Fibroblast of skin of left quadriceps (primary cell): ENCODE measurements at regions not wholly inside any gene's neighbourhood (a gene's known extent, or its start where the extent isn't known, plus 50 kb on each side); places are given as distances from the start of the nearest gene placed in this dataset.

ENCODE experiments used
- DNase-seq, 2 experiments: peaks; one replicate each; pipeline ENCODE4 v3.0.0-alpha.2; 2013; ENCODE audit warnings: low read depth in 2 of 2

DNA sequence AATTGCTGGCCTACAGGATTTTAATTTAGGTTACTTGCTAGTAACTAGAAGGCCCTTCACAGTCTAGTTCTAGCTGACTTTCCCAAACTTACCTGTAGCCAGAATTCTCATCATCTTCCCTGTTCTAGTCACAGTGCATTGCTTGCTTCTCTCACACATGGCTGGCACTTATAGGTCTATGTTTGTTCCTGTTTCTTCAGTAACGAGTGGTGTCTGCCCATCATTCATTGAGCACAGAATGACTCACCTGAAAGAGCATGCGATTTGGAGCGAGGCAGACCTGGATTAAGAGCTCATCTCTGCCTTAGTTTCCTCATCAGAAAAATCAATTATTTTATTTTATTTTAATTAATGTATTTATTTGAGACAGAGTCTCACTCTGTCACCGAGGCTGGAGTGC, 201.7 kb upstream of the ANK2 start:
- no peak for DNase-seq

DNA sequence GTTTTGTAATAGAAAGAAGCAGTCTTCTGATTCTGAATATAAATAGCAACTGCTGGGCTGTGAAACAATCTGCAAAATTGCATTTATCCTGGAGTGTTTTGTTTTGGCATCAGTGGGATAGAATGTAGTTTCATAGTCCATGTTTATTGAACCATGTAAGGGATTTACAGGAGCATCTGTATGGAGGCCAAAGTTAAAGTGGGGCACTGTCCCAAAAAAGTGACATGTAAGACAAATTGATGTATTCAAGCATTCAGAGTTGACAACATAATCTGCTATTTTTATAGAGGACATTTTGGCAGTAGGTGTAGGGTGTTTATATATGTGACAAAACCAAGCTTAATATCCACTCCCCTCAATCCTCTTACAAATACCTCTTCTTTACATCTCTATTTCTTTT, 200.5 kb upstream of the ANK2 start:
- no peak for DNase-seq

DNA sequence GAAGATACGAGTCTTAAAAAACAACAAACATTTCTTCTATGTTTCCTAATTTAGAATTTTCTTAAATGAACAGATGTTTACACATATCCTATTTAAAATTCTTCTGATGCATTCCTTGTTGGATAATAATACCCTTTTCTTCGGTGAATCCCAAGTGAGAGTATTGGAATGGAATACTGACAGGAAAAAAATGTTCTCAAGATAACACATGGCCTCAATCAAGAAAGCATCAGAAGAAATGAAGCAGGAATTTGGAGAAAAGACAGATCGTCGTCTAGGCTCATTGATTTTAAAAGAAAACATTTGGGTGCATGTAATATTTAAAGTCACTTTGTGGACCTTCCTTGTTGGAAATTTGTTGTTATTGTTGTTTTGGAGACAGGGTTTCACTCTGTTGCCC, 196.9 kb upstream of the ANK2 start:
- DNase-seq: no peak

DNA sequence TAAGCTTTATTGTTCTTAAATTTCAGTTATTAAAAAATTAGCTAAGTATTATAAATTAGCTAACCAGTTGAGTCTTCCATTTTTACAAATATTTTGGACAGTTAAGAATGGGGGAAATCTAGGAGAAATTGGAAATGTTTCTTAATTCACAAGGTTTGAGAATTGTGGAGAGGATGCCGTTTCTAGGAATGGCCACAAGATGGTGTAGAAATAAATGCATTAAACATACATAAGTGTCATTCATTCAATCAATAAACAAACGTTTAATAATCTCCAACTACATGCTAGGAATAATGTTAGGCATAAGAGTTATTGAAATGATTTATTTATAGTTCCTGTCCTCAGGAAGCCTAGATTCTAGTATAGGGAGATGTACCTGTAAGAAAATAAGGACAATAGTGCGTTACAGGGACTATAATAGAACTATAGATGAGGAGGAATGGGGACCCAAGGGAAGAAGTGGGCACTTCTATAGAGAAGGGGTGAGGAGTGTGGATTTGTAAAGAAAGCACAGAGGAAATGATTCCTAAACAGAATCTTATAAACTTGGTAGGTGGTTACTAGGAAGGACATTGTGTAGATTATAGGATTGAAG, 195.7 kb upstream of the ANK2 start:
- no peak for DNase-seq

DNA sequence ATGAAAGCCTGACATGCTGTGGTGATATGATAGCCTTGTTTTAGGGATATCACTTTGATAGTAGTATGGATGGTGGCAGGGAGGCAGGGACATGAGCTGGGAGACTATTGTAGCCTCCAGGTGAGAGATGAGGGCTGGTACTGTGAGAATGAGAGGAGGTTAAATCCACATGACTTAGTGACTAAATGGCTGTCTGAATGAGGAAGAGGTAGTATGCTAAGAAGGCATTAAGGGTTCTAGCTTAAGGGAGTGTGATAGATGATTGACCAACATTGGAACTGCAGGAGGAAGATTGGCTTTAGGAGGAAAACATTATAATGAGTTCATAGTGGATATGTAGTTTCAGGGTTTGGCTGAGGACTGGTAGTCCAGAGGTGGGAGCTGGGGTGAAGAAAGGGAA, 195.0 kb upstream of the ANK2 start:
- DNase-seq: no peak

DNA sequence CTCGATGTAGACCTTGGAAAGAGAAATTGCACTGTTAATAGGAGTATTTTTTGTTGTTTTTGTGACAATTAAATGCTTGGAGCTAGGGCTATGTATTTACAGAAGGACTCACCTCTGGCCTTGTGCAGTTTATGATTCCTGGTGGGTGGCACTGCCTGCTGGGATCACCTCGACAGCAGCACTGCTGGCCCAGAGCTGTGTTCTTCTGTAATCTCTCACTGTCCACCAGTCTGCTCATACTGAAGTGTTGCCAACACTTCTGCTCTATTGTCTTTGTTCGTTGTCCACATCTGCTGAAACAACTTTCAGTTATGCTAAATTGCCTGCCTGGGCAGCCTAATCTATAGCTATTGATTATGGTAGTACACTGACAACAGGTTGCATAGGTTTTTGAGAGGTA, 194.4 kb upstream of the ANK2 start:
- no peak for DNase-seq

DNA sequence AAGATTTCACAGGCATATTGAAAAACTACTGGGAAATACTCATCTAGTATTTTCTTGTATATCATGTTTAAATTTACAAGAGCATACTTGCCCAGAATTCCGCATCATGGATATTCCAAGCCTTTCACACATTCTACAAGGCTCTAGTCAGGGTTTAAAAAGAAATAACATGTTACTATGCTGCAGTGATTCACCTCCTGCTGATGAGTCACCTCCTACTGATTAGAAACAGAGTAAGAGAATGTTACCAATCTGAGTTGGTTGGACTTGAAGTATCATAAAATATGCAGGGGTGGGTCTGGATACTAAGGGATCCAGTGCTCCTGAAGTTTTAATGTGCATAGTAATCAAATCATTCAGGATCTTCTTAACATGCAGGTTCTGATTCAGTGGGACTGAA, 192.0 kb upstream of the ANK2 start:
- DNase-seq: peak; percentile 92

DNA sequence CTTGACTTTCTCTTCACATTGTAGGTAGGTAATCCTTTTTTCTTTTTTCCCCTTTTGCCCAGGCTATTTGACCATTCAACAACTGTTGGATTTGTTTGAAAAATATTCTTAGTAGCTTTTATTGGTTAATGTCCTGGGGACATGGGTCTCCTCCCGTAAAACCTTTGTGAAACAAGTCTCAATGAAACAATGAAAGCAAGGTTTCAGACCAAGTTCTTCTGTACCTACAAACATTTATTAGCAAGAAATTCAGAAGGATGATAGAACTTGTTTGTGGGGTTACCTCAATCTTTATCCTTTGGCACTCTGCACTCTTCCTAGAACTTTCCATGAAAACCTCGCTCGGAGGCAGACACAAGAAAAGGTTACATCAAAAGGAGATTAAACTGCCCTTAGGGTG, 190.7 kb upstream of the ANK2 start:
- DNase-seq: no peak

DNA sequence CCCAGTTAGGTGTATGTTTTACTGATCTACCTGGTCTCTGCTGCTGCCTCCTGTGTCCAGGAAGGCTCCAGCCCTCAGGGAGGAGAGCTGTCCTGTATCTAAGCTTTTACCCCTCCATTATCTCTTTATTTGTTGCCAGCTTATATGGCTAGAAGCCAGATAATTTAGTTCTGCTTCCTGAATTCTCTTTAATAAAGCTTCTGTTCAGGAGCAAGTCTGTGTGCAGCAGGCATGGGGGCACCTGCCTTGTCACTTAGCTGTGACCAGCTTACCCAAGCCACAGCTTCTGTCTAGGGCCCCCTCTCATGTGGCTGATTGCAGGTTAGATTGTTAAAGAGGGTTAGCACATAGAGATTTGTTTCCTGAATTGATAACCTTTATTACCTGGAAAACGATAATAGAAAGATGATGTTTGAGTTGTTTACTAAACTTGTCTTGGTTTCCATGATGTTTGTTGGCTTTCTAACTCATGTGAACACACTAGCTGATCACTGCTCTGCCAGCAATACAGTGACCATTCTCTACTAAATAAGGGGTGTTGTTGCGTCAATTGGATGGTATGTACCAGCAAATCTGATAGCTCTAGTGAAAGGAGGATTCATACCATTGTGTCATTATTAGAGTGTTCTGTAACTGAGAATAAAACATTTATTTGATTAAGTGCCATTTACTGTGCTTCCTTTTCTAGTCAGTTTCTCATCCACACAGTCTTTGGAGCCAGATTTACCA, 189.8 kb upstream of the ANK2 start:
- DNase-seq: no peak

DNA sequence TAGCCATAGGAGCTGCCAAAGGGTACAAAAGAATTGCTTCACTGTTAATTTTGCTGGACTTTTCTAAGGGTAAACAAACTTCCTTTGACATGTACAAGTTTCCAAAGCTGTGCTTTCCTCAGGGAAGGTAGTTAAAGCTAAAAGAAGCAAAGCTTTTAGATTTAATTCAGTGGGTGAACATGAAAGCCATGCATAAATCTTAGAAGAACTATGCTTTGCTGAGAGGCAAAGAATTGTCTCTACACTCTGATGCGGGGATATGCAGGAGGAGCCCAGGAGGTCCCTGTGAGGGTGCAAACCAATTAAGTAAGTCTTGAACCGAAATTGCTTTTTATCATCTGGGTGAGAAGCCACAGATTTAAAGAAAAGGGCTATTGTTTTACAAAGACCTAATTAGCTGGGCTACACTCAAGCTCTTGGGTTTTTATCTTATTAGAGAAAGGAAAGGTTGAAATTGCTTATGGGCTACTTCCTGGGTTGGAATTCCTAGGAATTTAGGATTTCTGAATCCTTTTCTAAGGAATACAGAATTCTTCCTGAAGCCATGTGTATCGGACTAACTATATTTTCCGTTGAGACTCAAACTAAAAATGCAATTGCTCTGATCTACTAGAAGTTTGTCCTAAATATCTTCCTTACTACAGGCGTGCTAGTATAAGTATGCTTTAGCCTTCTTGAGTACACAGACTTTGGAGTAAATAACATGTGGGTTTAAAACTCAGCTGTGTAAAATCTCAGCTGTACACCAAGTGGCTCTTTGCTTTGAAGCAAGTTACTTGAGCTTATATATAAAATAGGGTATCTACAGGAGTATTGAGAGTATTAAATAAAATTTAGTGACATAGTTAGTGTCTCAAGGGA, 188.4 kb upstream of the ANK2 start:
- DNase-seq: no peak

DNA sequence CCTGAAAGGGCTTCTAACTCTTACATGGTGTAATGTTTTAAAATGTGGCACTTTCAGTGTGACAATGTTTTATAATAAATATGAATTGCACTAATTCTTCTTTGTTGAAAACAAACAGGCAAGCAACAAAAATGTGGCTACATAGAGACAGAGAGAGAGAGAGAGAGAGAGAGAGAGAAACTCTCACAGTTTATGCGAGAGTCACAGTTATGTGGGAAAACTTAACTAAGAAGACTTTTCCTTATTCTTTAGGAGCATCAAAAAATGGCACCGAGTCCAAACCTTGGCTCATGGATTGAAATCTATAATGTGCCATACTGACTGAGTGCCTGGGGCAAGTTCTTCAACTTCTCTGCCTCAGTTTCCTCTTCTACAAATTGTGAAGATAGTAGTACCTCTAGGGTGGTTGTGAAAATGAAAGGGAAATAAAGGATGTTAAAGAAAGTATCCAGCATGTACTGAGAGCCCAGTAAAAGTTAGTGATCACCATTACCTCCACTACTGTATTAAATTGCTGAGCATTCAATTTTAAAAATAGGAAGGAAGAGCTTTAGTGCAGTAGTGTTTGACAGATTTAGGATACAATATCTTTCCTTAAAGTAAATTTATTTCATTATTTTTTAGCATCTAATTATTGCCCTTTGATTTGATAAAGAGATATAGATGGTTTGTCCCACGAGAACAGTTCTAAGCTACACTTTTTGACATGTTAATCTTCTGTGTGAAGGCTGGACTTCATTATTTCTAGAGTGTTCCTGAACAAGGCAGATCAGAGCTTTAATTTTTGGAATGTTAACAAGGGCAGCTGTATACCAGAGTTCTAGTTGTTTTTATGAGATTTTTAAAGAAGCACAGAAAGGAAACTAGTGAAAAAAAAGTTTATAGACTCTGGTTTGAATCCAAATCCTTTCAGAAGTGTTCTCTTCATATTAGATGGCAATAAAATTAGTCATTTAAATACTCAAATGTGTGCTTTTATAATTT, 187.5 kb upstream of the ANK2 start:
- DNase-seq: no peak

DNA sequence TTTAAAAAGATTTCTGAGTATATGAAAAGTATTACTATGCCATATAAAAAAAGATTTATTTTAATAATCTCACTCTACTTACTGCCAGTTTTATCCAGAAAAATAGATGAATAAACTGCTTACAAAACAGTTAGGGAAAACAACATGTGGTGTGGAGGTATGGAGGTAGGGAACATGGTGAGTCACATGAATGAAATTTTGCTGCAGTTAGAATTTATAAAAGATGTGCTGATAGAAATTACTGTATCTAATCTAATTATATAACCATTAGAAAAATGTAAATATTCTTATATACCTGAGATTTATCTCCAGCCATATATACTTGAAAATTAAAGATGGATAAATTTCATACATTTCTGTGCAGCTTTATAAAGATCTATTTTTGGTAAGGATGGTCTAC, 184.0 kb upstream of the ANK2 start:
- no peak for DNase-seq

DNA sequence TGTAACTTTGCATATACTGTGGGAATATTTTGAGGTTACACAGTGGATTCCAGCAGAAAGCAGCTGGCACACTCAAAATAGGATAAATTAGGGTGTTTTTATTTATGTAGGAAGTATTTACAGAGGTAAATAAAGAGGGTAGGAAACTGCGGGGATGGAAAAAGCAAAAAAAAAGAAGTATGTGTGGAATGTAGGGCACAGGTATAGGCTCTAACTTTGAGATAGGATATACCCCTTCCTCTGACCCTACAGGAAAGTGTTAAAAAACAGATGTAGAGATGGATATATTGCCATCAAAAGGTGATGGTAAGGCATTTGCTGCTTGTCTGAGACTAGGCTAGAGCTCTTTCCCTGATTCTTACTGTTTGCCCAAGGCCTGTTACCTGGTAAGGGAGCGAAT, 173.1 kb upstream of the ANK2 start:
- DNase-seq: no peak

DNA sequence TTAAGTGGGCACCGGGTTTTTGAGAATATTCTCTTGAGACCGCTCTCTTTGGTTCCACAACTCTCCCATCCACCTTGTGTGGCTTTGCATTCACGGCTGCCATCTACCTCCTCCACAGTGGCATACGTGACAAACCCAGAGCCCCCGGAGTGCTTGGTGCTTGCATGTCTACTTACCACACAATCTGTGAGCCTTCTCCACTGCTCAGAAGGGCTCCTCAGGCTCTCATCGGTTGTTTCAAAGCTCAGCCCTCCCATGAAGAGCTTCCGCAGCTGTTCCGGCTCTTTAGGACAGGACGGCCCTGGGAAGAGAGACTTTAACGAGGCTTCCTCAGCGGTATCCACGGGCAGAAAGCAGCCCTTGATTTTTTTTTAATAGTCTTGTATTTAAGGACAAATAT, 167.6 kb upstream of the ANK2 start:
- DNase-seq: no peak

DNA sequence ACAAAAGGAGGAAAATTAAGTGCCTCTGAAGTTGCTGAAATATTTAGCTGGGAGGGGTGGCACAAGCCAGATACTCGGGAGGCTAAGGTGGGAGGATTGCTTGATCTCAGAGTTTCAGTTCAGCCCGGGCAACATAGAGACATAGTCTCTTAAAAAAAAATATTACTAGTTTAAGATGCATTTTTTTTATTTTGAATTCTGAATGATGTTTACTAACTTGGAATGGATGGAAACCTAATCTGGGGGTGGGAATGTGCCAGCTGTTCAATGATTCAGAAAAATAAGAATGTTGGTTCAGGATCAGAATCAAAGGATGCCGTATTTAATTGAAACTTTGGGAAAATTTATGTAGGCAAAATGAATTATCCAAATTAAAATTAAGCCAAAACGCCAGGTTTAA, 167.2 kb upstream of the ANK2 start:
- no peak for DNase-seq

DNA sequence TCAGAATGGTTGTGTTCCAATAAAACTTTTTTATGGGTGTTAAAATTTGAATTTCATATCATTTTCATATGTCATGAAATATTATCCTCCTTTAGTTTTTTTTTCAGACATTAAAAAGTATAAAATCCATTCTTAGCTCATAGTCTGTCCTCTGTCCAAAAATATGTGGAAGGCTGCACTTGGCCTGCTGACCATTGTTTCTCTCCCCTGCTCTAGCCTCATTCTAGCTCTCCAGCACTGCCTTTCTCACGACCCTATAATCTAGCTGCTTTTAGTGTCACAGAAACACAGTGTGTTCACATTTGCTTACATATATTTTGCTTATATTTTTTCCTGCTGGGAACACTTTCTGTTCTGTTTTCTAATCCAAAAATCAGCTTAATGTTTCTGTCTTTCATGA, 165.0 kb upstream of the ANK2 start:
- no peak for DNase-seq

DNA sequence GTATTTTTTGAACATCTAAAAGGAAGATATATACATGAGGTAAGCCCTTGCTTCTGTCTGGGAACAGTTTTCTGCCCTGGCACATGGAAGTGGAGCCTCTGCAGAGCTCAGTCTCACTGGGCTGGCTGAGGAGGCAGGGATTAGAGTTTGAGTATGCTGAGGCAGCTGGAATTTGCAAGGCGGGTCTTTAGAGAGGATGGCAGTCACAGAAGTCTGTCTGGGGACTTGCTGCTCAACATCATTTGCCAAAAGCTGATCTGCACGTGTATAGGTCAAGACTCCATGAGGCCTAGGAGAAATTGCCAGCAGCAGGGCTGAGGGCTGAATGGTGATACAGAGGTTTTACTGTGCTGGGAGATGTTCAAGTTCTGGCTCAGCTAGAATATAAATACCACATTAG, 163.6 kb upstream of the ANK2 start:
- DNase-seq: no peak

DNA sequence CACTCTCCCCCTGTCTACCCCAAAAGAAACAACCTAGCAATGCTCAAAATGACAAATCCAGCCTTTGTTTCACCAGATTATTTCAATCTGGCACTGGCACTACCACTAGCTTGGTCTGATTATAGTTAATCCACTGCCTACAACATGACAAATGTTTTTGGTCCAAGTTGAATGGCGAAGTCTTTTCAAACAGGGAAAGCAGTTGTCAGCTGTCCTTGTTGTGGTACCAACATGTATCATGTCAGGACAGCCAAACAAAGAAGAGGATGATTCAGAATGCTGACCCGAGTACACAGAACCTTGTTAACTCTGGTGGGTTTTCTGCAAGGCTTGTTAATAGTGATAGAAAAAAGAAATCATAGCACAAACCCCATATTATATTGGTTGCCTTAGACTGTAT, 160.8 kb upstream of the ANK2 start:
- DNase-seq: no peak

DNA sequence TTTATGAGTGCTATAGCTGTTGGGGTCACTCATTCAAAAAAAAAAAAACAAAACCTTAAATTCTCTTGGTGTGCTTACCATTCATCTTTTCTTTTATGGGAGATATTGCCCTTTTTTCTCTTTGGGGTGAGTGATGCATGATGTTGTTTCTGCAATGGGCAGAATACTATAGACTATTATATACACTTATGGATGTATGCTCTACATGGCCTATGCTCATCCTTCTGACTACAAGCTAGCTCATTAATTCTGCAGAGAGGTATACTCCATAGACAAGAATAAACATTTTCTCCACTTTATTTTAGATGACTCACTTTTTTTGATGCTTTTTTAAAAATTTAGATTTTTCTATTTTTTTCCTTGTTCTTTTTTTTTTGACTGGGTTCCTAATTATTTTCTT, 160.3 kb upstream of the ANK2 start:
- no peak for DNase-seq

DNA sequence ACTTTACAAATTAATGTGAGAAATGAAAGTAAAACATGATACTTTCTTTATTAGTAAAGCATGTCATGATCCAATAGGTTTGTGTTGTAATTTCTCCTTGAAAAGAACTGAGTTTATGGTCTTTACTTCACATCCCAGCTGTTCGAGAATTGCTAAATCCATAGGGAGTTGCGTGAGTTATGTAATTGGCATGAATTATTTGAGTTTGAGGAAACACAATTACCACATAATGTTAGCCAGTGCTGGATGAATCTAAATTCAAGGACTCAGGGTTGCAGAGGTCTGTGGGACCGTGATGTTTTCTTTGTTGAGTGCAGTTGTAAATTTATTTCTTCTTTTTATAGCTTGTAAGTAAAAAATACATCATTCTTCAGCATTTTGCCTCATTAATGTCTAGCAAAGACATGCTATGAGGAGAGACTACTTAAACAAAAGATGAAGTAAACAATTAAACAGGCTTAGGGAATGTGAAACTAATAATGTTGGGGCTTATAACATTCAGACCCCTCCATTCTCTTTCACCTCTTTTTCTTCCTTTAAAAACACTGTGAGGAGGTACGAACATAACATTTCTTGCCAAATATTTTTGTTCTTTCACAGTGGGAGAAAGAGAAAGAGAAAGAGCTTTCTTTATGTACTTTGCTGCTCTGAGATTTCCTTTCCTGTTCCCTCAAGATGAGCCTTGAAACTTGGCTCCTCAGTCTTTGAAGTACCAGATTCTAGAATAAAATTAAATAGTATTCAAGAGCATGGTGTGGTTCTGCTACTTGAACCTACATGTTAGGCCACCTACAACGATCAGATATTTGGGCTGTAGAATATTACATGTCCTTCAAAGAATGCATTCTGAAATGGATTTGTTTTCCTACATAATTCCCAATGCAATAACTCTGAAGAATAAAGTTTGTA, 159.6 kb upstream of the ANK2 start:
- DNase-seq: peak; percentile 94 to 95

DNA sequence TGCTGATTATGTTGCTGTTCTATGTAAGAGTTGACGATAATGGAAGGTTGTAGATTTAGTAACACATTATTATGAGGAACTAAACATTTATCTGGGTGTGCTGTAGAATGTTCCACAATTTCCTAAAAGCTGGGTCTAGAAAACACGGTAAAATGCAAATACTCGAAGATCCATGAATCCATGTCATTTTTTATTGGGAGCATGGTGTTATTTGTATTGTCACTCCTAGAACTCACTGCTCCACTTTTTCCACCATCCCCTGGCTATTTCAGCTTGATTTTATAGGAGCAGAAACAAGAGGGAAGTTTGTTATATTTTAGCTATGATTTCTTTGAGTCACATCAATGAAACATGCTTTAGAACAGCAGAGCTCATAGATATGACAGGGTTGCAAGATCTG, 155.0 kb upstream of the ANK2 start:
- DNase-seq: no peak
